CD4-positive, alpha-beta T cell treated with Interleukin-10 for 1 hour (primary cell): ENCODE measurements at regions not wholly inside any gene's neighbourhood (a gene's known extent, or its start where the extent isn't known, plus 50 kb on each side); places are given as distances from the start of the nearest gene placed in this dataset.

ENCODE experiments used
- DNase-seq: peaks from one replicate; pipeline ENCODE4 v3.0.0-alpha.2; 2020

DNA sequence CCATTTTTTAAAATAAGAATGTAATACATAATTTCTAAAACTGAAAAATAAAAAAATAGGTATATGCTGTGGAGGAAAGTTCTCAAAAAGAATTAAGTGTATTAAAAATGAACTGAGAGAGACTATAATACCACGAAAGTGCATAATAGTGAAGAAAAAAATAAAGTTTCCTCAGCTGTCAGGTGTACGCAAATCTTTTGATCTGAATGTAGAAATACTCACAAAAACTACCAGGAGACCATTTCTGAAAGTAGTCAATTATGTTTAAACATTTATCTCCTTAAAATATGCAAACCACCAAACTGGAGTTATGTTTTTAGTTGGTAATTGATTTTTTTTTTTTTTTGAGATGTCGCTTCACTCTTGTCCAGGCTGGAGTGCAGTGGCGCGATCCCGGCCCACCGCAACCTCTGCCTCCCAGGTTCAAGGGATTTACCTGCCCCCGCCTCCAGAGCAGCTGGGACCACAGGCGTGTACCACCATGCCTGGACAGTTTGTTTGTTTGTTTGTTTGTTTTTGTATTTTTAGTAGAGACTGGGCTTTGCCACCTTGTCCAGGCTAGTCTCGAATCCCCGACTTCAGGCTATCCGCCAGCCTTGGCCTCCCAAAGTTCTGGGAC, 1169.2 kb upstream of the B3GALT2 start:
- DNase-seq = no peak

DNA sequence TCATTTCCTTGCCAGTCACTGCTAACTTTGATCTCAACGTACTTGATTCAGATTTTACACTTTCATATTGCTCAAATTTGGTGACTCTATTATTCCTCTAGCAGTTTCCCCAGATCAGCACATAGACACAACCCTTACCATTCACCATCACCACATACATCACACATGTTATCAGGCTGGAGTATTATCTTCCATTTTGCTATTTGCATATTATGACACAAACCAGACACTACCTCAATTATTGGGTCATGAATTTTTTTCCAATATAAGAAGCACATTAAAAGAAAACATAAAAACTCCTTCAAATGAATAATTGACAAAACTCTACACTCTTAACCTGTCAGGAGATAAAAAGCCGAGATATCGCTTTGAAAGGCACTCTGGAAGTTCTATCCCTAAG, 1166.7 kb upstream of the B3GALT2 start:
- no peak for DNase-seq

DNA sequence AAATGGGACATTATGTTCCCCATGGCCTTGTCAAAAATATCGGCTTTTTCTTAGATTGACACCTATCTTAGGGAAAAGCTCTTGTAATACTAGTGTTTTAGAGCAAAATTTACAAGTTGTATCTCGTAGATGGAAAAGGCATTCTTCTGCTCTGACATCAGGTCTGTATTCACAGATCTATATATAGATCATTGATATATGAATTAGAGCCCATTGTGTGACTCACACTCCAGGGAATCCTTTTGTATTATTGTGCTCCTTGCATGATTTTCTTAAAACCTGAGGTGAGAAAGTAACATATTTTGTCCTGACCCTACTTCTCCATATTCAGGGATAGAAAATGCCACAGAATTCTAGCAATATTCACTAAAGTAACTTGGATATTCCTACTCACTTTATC, 1160.8 kb upstream of the B3GALT2 start:
- DNase-seq = no peak

DNA sequence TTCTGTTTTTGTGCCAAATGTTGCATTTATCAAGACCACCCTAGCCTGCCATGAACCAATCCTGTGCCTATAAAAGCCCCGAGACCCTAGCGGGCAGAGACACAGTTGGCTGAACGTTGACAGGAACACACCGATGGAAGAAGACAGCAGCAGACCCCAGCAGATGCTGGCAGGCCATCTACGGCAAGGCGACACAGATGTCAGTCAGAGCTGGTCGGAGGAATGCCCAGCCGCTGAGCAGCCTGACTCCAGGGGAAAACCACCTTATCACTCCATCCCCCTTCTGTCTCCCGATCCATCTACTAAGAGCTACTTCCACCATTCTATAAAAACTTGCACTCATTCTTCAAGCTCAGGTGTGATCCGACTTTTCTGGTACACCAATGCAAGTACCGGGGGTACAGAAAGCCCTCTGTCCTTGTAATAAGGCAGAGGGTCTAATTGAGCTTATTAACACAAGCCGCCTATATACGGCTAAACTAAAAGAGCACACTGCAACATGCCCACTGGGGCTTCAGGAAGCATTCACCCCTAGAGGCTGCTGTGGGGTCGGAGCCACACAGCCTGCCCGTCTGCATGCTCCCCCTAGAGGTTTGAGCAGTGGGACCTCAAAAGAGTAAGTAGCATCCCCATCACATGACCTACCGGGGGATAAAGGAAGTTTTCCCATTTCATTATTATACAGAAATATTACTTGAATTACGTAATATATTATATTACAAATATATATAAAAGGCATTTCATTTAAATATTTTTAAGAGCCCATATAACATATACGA, 1156.3 kb upstream of the B3GALT2 start:
- DNase-seq = no peak

DNA sequence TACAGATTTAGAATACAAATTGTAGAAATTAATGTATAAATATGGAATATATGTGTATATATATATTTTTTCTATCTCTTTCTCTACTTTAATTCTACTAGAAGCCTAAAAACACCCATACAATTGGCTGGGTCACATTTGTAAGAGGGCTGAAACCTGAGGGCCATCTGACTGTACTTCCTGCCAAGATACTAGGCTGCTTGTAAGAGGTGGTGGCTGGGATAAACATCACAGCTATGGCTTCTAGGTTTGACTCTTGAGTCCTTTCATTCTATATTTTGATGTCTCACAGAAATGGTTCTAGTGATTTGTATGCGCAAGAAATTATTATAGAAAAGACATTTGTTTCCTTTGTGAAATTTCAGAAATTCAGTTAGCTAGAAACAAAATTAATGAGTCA, 1155.2 kb upstream of the B3GALT2 start:
- DNase-seq = no peak

DNA sequence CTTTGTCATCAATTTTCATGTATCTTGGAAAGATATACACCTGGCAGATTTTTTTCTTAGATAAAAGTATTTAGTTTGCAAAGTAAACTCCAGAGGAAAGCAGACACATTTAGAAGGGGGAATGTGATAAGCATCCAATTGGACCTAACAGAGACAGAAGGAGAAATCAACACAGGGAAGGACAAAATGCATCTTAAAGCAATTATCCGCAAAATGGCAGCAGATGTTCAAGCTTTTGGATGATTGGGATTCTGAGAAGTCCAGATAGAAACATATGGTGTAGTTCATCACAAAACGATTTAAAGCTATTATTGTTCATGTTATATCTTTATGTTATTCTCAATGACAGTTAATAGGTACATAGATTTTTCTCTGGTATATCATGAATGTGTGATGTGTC, 1153.1 kb upstream of the B3GALT2 start:
- no peak for DNase-seq

DNA sequence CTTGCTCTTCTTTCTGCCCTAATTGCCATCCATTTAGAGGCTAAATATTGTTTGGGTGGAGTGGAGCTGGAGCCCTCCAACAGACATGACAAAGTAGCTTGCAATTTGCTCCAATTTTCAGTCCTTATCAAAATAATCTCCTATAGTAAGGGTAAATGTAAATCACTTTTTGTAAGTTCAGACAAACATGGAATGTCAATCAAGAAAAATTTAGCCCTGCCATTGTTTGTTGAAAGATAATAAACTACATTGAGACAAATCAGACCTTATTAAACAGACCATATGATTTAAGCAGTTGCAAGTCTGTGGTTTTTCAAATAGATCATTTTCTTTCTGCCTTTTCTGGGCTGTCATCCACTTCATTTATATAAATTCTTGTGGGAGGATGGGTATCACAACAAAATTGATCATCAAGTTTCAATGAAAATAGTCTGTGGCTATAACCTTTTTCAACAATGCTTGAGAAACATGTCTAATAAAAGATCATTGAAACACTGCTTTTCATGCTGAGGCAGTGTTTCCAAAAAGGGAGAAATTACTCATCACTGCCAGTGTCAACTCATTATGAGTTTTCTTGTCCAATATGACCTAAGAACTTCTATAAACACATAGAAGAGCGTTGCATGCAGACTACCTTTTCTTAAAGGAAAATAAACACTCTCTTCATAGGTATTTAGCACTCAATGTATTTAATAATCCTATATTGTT, 1152.0 kb upstream of the B3GALT2 start:
- DNase-seq = no peak

DNA sequence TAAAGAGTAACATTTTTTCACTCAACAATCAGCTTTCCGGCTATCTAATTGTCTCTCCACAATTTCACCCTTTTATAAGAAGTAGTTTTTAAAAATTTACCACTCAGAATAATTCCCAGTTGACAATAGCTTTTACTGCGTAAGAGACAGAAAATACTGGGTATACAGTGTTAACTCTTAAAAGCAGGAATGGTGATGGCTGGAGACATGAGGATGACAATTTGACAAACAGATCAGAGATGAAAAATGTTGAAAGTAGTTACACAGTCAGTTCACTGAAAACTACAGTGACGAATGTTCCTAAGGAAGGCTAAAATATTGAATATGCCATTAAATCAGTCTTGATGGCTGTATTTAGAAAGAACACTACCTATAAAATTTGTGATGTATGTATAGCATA, 1146.8 kb upstream of the B3GALT2 start:
- DNase-seq = no peak

DNA sequence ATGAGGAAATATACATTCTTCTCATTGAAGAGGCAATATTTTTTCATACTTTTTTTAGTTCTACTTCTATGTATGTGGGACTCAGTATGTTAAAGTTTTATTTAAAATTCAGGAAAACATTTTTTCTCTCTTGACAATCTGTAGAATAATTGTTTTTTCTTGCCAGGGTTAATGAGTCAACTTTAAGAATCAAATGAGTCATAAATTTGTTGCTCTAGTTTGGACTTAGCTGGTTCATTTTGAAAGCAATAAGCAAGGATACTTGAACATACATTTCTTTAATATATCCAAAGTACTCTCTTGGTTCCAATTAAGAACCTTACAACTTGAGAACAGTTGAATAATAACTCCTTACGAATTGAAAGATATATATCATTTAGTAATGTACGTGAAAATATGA, 1145.3 kb upstream of the B3GALT2 start:
- DNase-seq = no peak

DNA sequence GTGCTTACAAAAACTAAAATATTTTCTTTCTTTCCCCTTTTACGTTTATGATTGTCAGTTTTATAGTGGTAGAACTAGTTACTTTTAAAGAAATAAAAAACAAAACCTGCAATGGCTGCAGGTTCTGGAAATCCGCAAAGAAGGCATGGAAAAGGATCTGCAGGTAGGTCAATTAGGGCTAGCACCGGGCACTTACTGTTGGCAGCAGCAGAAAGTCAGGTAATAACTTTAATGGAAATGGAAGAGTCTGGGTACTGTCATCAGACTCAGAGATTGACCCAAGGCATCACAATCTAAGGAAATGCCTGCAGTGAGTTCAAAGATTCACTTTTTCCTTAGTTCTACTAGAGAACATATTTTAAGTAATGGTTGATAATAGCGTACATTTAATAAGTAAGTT, 1136.3 kb upstream of the B3GALT2 start:
- no peak for DNase-seq

DNA sequence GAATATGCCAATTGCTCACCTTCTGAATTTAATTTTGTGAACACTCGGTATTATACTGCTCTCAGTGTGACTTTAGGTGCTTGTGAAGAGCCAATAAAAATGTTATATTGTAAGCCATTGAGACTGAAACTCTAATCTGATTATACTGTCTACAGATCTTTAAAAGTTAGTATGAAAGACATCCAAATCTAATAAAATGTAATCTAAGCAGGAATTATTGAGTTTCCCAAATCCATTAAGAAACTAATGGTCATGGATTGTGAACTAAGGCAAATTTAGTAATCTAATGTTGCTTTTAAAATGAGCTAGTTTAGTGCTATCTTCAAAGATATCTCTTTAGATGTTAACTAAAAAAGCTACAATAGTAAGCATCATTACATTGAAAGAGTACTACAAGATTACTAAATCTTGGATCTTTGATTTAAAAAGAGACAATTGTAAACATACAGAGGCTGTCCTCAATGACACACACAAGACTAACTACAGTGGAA, 1132.4 kb upstream of the B3GALT2 start:
- no peak for DNase-seq

DNA sequence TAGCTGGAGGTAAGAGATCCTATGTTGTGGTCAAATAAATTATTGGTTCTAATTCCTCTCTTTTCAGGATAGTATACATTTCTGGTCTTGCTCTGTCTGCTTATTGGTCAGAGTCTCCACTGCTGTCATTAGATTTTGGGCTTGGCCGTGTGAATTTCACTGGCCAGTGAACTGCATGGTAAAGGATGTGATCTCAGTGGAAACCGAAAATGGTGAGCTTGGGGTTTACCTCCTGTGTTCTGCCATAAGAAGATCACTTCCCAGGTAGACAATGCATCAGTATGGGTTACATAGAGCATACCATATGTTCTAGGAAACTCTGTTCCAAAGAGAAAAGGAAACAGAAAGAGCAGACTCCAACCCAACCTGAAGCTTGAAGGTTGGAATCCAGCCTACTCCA, 1123.3 kb upstream of the B3GALT2 start:
- no peak for DNase-seq

DNA sequence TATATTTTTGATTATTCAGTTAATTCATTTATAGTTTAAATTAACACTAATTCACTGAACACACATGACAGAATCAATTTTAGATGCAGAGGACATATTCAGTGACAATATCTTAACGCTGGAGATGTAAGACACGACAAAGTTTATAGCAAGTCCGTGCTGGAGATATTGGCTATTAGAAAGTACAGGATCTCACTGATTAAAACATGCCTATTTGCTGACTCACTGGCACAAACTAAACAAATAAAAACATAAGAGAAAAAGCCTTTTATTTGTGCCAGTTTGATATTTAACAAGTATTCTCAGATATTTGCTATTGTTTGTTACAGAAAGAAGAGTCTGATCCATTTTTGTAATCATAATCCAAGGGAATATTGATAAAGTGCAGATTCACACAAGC, 1122.9 kb upstream of the B3GALT2 start:
- DNase-seq = no peak

DNA sequence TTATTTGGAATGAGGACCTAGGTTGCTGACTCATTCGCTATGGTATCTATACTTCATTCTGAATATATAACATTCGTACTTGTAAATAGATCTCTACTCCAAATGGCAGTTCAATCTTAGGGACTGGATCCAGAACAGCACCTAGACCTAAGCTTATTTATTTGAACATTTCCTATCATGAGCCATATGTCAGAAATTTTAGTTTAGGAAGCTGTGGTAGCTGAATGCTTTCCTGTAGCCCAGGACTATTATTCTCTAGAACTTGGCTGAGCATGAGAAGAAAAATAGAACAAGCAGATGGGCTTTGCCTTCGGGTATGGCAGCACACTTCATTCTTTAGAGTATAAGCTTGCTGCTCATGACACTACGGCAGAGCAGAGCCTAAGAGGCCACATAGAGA, 1114.4 kb upstream of the B3GALT2 start:
- no peak for DNase-seq

DNA sequence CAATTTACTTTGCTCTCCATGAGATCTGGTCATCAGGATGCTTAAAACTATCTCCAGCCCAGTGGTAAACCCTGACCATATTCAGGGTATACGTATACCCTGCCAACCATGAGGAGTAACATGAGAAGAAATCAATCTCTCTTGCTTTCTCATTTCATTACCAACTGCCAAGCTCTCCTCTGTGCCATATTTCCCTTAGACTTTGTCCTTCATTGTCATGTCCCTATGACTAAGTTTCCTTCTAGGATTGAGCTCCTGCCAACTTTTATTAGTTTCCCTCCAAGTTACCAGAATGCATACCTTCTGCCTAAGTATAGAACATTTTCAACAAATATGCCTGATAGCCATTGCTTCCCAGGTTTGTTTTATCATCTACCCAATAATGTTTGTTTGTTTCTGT, 1113.9 kb upstream of the B3GALT2 start:
- no peak for DNase-seq

DNA sequence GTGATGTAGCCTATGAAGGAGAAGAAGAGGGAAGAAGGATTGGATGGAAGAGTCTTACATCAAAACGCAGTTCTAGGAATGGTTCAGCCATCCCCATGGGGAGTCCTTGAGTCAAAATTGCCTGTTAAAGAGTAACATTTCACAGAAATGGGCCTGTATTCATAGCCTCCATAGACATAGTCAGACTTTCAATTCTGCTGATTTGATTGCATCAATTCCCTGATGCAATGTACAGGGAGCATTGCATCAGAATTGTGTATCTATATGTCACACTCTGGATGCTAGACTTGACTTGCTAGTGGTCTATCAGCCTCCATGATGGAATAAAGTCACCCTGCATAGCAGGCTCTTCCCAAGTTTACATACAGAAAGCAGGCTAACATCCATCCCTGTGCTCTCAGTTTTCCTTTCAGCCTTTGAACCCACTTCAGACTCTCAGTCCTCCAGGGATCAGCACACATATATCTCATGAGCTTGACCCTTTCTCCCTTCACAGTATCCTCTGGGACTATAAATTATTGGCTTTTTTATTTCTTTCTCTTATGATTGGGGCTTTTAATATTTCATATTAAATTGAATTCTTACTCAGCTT, 1111.7 kb upstream of the B3GALT2 start:
- no peak for DNase-seq

DNA sequence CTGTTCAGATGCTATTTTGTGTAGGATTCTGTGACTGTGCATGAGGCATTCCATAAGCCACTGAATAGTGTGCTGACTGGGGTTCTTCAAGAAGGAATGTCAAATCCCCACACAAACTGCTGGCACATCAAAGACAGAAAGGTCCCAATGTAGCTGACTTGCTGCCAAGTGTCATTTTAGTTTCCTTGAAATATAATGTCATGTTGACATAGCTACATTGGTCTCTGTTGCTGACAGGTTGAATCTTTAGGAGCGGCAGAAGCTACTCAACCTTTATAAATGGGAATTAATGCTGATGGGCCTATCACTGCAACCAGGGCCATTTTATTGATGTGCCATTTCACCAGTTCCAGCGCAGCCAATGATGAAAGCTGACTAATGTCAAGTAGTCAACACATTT, 1110.7 kb upstream of the B3GALT2 start:
- DNase-seq = no peak

DNA sequence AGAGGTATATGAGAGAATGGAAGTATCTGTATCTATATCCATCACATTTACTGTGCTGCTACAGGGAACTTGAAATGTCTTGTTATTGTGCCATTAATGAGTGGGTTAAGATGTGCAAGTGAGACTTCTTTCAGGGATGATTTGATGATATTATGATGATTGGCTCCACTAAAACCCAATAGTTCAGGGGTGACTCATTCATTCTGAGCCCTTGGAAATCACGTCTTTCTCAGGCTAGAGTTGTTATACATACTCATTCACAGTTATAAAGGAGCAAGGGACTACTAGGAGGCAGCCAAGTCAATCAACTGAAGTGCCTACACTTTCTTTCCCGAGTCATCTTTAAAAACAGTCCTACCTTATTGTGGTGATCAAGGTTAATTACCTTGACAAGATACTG, 1109.8 kb upstream of the B3GALT2 start:
- no peak for DNase-seq

DNA sequence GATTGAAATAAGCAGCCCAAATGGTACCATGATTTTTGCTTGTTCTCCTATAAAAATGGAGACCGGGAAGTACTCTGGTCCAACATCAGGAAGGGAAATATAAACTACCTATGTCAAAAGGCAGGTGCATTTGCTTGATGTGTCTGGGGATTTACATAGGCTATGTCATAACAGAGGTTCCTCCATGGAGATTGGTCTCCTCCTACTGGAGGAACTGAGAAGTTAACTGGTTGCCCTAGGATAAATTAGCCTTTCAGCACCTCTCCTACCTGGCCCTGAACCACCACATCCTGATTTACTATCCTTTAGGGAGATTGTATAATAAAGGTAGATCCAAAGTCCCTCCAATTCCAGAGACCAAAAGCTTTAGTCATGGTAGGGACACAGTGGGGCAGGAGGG, 1109.3 kb upstream of the B3GALT2 start:
- peak; percentile 74 for DNase-seq

DNA sequence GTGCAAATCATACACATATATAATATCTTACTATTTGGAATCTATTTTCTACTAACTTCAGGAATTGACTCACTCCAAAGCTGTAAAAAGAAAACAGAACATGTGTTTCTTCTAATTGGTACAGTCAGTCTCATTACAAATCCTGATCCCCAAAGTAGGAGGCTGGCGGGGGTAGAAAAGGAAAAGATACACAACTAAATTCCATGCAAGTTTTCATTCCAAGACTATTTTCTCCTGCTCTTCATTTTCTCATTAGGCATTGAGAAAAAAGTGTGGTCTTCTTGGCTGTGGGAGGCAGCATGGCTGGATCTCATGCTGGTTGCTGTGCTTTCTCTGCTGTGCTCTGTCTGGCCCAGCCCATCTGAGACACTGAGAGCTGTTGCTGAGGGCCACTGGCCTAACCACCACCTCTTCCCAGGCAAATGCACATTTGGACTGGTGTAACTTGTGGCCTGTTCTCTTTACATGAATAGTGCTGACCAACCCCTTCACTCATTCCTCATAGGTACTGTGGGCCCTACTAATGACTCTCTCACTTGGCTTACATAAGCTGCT, 1107.5 kb upstream of the B3GALT2 start:
- DNase-seq = no peak

DNA sequence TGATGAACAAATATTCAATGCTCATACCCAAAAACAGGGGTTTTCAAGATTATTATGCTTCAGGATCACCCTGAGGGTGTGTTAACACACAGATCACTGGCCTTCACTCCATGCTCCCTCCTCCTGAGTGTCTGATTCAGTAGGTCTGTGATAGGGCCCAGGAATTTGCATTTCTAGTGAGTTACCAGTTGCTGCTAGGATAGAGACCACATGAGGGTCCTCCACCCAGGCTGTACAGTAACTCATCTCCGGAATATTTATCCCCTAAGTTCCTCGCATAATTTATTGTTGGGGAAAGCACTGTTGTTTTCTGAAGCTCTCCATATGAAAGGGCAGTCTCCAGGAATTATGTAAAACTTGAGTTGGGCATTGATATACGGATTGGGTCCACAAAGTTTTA, 1106.6 kb upstream of the B3GALT2 start:
- DNase-seq = no peak

DNA sequence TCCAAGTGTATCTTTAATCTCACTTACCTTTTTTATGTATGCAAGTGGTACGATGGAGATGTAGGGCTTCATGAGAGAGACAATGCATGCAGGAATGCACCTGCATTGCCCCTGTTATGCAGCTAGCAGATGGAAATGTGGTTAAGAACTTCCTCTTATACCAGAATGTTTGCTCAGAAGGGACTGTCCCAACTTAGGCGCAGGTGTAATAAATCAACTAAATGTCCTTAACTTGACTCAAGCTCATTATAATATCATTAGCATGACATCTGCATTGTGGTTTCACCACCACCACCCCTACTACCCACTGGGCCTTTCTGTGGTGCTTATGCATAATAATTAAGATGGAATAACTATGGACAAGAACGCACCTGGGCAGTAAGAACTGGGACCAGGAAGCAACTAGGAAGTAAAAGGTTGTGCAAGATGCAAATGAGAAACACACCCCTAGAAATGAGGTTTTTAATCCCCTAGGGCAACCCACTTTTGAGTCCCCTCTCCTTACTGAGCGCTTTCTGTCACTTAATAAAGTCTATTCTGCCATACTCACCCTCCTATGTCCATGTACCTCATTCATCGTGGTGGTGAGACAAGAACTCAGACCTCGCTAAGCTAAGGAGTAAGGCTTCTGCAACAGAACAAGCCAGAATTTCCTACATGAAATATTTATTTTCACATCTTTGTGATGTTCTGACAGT, 1103.3 kb upstream of the B3GALT2 start:
- DNase-seq = peak; percentile 77

DNA sequence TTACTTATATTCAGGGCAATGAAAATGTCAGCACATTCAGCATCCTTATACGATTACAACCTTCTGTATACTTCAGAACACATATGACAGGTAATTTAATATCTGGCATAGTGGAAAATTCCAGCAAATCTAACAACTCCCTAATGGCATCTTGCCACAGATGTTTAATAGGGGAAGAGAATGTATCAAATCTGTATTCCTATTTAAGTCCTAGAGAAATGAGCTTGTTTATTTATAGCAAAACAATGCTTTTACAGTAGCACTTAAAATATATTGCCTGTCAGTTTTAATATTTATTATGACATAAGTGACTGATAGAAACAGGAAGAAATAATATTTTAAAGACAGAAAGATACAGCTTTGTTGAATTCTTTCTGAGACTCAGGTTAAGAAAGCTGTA, 1101.8 kb upstream of the B3GALT2 start:
- no peak for DNase-seq
